ENCODE measurements at regions not wholly inside any gene's neighbourhood (a gene's known extent, or its start where the extent isn't known, plus 50 kb on each side); places are given as distances from the start of the nearest gene placed in this dataset.

DNA sequence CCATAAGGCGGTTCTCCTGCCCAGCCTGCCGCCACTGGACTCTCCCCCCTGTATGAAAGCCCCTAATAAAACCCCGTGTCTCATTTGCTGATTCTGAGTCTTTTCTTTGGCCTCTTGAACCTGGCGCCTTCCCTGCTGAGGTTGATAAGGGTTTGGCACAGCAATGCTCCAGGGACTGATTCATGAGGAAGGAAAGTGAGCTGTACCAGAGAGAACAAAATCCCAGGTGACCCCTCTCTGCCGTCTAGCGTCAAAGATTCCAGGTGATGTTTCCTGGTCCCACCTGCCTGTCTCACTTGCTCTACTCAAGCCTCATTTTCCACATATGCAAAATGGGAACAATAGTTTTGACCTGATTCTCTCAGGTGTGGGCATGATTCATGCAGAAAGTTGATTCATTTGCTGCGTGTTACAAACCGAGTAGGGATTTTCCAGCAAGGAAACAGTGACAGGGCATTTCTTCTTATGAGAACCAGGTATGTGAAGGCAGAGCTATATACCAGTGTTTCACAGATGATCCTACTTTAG, 730.6 kb upstream of the IGFBP3 start:
- no peak for DNase-seq
- no peak for ATAC-seq
- intact Hi-C loops (cut with micrococcal nuclease) = no loop called here

DNA sequence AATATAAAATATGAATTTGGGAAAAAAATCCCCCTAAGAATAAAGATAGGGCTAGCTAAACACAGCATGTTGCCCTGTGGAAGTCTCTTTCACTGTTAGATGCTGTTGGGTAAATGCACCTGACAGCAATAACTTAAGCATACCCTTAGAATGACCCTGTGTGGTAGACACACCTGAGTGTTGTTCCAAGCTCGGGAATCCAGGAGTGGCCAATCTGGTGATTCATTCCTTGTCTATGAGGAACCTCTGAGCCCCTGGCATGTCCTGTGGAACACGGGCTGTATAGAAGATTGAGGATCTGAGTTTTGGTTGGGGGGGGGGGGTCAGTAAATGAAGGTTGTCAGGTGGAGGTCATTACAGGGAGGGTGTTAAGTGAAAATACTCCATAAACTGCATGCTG, 730.0 kb upstream of the IGFBP3 start:
- intact Hi-C loops (cut with micrococcal nuclease) = no loop called here
- ATAC-seq (no peak), DNase-seq (no peak)

DNA sequence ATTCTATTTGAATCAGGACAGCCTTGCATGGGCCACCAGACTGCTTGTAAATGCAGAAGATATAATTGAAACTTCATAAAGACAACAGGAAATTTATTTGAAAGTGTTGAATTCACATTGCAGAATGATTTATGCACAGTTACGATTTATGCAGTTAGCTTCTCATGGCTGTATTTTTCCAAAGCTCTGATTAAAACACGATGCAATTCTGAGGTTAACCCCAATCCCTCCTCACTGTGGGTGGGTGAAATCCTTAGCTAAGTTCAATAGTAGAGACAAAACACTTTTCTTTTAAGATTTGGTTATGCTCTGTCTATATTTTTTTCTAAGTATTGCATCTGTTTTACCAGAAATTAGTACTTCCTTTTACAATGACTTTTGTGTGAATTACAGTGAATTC, 728.8 kb upstream of the IGFBP3 start:
- intact Hi-C loops (cut with micrococcal nuclease) = no loop called here
- no peak for ATAC-seq

DNA sequence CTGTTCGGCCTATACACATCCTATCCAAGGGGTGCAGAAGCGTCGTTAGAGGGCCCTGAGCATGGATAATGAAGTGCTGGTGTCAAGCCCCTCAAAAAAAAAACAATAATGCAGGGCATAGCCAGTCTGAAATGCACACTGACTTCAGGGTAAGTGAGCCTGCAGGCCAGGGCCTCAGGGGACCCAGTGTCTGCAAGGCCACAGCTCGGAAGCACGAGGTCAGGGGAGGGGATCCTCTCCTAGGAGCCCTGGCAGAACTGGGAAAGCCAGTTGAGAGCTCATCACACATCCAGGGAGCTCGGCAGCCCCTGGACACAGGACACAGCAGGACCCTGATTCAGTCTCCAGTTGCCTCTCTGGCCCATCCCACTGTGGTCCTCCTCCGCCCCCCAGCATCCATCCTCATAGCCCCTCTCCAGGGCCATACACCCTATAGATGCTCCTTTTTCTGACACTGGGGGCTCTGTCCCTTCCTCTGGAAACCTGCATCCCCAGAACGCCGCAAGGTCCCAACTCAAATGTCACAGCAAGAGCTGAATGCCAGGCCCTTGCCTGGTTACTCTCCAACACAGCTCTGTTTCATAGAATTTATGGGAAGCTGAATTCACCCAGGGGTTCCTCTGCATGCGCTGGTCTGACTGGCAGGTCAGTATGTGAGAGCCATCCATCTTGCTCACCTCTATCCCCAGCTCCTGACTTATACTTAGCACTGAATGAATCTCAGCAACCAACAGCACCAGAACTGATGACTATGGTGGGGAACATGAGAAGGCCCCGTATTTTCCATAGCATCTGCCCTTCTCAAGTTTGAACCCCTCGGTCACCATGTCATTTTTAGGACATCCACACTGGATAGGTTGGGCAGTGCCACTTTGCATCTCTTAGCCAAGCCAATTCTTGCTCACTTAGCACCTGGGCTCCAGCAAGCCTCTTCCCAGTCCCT, 717.0 kb upstream of the IGFBP3 start:
- no peak for ATAC-seq
- no peak for DNase-seq
- intact Hi-C loops (cut with micrococcal nuclease) = no loop called here

More for the DNA sequence above, 728.8 kb upstream of the IGFBP3 start:
- no peak for DNase-seq

DNA sequence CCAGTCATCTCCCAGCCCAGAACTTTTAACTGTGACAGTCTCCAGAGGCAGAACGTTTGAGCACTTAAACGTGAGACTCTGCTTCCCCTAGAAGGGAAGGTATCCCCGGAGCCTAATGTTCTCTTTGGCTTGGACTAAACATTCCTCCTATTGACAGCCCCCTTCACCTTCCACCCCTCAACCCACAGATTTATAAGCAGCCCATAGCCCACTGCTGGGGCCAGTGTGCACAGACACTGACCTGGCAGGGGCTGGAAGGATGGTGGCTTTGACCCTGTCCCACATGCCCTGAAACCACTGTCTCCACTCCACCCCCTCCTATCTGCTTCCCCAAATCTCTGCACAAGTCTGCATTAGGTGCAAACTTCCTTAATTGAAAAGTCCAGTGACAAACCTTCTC, 715.0 kb upstream of the IGFBP3 start:
- ATAC-seq = no peak
- intact Hi-C loops (cut with micrococcal nuclease) = no loop called here
- DNase-seq = no peak

DNA sequence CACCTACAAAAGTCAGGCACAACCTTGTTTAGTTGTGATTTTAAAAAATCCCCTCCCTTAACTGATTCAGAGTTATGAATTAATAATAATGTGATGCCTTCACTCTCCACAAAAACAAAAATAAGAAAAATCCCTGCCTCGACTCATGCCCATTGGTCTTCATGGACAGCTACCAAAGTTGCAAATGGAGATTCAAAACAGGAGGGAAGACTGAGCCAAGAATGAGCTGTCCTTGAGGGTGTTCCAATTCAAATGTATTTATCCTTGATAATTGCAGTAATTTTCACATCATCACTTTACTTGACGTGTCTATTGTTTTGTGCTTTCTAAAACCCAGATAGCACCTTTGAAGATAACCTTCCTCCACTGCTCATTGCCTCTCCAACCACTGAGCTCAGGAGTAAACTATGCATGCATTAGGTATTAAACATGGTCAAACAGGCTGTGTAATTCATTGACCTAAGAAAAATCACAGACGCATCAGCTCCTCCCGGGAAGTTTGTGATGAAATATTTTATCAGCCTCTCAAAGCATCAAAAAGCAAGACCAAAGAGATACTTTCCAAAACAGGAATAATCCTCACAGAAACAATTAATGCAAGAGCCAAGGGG, 712.7 kb upstream of the IGFBP3 start:
- intact Hi-C loops (cut with micrococcal nuclease) = no loop called here
- DNase-seq (no peak), ATAC-seq (no peak)

DNA sequence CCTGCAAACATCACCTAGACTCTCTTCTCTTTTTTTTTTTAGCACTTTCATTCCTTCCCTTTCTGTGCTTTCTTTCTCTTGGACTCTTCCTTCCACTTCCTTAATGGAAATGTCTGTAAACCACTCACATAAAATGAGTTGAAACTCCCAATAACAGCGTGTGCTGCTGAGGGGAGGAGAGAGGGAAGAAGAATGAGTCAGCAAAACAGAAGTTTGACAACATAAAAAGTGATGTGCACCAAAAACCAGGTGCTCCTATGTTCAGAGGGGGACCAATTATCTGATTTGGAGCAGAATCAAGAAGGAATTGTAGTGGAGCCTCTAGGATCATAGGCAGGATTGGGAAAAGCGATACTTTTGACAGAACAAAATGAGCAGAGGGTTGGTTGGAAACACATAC, 712.1 kb upstream of the IGFBP3 start:
- ATAC-seq = no peak
- intact Hi-C loops (cut with micrococcal nuclease) = no loop called here
- no peak for DNase-seq

DNA sequence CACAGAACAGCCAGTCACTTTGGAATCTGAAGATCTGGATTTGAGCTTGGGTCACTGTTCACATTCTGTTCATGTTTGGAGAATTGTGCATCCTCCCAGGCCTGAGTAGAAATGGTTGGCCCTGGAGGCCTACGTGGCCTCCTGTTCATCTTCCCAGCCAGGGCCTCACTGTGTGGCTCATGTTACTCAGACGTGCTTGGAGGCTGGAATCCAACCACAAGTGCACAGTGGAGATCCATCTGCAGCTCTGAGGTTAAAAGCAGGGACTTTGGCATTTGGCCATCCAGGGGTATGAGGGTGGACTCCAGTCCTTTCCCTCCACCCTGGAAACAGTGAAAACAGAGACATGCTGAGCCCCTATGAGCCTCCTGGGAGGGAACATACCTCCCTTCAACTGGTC, 709.0 kb upstream of the IGFBP3 start:
- intact Hi-C loops (cut with micrococcal nuclease) = no loop called here
- DNase-seq = no peak
- no peak for ATAC-seq

DNA sequence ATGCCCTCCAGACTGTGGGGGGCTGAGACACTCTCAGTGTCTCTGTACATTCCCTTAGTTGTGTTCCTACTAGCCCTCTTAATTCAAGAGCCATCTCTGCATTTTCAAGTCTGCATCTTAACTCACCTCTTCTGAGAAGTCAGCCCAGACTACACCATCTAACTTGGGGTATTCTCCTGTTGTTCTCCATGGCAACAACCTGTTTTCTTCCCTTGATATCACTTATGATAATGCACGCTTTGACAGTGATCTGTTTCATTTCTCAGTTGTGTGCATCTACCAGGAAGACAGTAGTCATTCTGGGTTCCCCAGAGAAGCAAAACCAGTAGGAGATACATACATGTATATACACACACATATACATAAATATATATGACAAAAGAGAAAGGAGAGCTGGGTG, 707.3 kb upstream of the IGFBP3 start:
- intact Hi-C loops (cut with micrococcal nuclease) = no loop called here
- DNase-seq (no peak), ATAC-seq (no peak)

DNA sequence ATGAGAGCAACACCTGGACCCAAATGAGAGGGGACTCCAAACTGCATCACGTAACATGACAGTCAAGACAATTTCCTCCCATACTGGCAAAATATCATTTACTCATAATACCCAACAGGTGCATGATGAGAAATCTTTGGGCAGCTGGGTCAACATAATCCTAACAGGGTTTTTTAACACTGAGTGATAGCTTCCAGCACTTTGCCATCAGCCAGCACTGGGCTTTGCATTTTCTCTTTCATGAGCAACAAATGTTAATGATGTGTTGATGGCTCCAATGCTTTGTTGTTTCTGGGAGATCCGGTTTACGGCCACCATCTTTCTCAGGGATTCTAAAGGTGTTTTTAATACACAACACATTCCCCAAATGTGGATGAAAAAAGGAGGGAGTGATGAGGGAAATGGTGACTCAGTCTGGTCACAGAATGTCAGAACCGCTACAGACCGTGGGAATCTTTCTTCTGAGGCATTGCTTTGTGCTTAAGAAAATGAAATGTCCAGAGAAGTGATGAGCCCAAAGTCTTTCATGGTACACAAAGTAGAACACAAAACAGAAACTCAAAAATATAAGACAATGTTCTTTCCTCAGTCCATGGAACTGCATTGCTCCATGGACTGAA, 705.7 kb upstream of the IGFBP3 start:
- ATAC-seq (no peak), DNase-seq (no peak)

DNA sequence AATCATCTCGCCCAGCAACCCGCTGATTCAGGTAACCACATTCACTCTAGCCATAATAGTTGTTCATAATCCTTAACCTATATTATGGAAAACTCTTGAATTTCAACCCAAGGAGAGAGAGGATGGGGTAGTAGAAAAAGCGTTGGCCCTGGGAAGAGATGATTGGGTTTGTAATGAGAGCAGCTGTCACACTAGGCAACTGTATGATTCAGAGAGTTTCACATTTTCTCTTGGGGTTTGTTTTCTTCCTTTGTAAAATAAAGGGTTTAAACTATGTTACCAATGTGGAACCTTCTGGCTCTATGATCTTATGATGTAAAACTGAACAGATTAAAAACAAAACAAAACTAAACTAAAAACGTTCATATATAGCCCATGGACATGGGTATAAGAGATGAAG, 705.2 kb upstream of the IGFBP3 start:
- ATAC-seq = no peak
- intact Hi-C loops (cut with micrococcal nuclease) = no loop called here

More for the DNA sequence above, 705.7 kb upstream of the IGFBP3 start:
- intact Hi-C loops (cut with micrococcal nuclease) = no loop called here

DNA sequence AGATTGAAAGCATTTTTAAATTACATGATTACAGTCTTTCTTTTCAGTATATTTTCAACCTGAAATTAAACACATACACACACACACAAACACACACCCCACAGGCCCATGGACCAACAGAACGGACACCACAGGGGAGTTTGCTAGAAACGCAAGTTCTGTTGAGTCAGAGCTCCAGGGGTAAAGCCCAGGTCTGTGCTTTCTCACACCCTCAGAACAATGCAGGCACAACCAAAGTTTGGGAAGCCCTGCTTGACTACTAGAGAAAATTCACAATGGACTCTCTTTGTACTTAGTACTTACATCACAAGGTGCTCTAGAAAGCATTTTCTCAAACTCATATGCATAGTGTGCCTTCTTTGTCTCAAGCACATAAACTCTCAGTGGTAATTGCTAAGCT, 704.0 kb upstream of the IGFBP3 start:
- DNase-seq (no peak), ATAC-seq (no peak)
- intact Hi-C loops (cut with micrococcal nuclease) = no loop called here

More for the DNA sequence above, 705.2 kb upstream of the IGFBP3 start:
- DNase-seq = no peak

DNA sequence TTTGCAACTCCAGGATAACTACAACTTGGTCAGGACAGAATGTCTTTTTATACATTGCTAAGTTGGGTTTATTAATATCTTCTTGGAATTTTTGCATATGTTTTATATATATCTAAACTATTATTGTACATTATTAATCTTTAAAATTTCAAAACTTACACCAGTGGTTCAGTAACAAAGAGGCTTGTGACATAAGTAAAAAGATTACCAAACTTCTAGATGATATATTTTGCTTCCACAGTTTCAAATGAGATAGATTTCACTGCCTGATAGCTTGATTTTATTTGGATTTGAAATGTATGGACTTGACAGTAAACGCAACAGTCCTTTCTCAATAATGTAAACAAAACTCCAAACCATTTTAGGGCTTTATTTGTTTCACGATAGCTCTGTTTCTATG, 701.2 kb upstream of the IGFBP3 start:
- DNase-seq = no peak
- intact Hi-C loops (cut with micrococcal nuclease) = no loop called here
- ATAC-seq = no peak

DNA sequence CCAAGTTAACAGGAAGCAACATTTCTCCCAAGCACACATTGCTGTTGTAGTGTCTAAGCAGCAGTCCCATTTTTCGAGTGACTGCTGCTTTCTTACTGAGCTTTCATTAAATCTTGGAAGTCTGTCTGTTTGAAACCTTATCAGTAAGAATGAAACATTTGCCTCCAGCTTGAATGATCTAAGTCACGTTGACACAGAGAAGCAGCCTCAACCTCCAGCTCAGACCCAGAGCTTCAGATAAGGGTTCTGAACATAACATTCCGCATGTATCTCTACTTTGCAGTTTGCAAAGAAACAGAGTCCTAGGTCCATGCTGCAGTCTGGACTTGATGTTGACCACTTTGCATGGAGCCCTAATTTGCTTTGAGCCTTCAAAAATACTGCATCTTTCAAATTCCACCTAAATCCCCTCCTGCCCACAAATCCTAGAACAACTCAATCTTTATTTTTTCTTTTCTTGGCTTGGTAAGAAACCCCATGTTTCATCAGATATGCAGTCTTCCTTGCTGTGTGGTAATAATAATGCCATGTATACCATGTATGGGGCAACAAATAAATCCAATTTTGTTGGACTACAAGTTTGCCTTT, 698.7 kb upstream of the IGFBP3 start:
- DNase-seq (no peak), ATAC-seq (no peak)
- intact Hi-C loops (cut with micrococcal nuclease) = no loop called here

DNA sequence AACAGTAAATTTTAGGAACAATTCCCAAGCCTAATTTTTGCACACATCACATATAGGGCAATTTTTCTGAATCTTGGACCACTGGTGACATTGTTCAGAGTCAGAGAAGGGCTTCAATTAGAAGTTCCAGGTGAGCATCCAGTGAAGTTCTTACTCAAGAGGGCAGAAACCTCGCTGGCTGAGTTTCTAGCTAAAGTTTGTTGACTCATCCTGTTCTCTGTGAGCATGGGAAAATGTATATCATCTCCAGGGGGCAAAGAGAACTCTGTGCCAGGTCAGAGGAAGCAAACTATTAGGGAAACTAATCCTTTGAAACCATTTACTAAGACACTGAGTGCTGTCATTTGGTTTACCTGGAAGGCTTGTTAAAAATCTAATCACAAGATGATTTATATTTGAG, 695.6 kb upstream of the IGFBP3 start:
- intact Hi-C loops (cut with micrococcal nuclease) = no loop called here
- no peak for ATAC-seq
- no peak for DNase-seq

DNA sequence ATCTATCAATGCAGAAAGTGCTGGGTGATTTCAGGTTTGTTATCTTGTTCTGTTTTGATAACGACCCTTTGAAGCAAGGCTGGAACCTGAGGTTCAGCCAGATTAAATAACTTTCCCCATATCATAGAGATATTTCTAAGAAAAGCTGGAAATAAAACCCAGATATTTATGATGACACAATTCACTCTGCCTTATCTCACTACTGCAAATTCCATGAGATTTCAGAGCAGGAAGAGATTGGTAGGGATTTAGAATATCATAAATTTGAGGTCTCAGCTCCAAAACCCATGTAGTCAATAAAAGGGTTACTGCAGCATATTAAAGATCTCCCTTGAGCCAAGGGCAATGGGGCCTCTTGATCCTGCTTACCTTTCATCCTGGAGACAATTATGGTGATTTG, 692.5 kb upstream of the IGFBP3 start:
- DNase-seq = no peak
- no peak for ATAC-seq
- intact Hi-C loops (cut with micrococcal nuclease) = no loop called here

DNA sequence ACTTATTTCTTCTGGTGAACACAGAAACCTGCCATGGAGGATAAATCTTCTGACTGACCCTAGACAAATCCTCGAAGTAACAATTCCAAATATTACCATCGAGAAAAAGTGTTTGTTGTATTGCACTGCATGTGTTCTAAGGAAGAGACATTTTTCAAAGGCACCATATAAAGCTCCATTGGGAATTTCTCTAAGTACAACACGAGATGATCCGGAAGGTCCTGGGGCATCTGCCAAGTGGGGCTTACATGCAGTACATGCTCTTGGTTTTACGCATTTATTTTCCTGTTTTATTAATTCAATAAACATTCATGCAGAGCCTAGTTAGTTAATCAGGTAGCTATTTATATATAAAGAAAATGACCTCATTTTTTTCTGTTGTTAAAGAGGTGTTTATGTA, 692.0 kb upstream of the IGFBP3 start:
- intact Hi-C loops (cut with micrococcal nuclease) = no loop called here
- no peak for DNase-seq
- no peak for ATAC-seq

DNA sequence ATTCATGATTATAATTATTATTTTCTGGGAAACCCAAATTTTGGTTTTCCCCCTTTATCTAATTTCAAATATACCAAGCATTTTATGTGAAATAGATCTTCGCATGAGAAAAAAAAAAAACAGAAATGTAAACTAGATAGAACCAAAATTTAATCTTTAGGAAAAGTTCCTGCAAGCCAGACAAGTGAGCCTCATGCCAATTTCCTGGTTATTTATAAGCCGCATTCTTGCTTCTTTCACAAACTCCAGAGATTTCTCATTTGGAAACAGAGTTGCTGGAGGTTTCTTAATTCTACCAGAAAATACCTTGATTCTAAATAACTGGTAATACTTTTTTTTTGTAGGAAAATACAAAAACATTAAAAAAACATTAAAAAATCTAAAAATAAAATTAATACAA, 690.4 kb upstream of the IGFBP3 start:
- ATAC-seq (no peak), DNase-seq (no peak)
- intact Hi-C loops (cut with micrococcal nuclease) = no loop called here

DNA sequence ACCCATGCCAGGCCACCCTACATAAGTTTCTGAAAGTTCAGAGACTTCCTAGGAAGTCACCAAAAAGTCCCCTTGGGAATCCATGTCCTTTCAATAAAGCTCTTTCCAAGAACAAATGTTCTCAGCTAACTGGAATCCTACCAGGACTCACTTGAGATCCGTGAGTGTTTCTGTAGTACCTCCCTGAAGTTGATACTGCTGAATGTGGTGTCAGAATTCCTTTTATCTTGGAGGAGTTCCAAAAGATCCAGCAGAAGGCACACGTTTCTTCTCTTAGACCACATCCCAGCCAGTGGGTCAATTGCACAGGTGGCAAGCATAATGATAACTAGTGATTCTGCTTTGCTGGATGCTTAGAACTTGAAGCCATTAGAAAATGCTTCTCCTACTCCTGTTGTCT, 689.7 kb upstream of the IGFBP3 start:
- intact Hi-C loops (cut with micrococcal nuclease) = no loop called here
- DNase-seq = no peak
- peak; percentile 85 for ATAC-seq

DNA sequence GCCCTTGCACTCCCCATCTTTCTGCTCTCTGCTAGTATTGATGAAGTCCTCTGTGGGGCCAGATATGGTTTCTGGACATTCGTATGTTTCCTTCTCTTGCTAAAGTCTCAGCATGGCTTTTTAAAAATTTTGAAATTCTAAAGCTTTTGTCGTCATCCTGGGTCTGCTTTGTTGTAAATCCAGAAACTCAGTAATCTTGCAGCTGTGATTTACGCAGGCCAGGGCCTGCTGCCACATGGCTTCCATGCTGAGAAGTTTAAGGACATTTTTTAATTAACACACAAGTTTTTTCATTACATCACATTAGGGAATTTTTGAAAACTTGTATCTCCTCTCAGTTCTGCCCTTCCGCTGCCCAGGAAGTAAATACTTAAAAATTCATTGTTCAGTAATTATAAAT, 686.1 kb upstream of the IGFBP3 start:
- intact Hi-C loops (cut with micrococcal nuclease) = no loop called here
- ATAC-seq = no peak
- DNase-seq = peak; percentile 74

All from left ventricle myocardium superior (tissue), 1 donor.